PC-9 (cell line): ENCODE measurements at regions not wholly inside any gene's neighbourhood (a gene's known extent, or its start where the extent isn't known, plus 50 kb on each side); places are given as distances from the start of the nearest gene placed in this dataset.

Source experiments
- BruUV-seq: library from RNA; stranded (reverse); fragments of 400-500 nt; replicated peaks from 2 replicates; lab custom pipeline; 2021; lab: Mats Ljungman, UMichigan
- CTCF ChIA-PET: fragments of 300-600 bp; sonication (Branson Sonifier 250); formaldehyde crosslinking; loops from one replicate; lab custom pipeline; 2022; ENCODE audit warnings: antibody characterized with exemption; lab: Charles Lee
- POLR2A ChIA-PET: fragments of 300-600 bp; sonication (Branson Sonifier 250); formaldehyde crosslinking; loops from one replicate; lab custom pipeline; 2022; ENCODE audit warnings: antibody characterized with exemption; ENCODE audit not compliant: unreplicated experiment; lab: Charles Lee
- DNase-seq, 2 experiments: peaks; one replicate each; pipeline versions ENCODE4 v3.0.0 to v3.0.0-alpha.2; 2015 to 2022; ENCODE audit warnings: mixed read lengths in 1 of 2
- H2AFZ ChIP-seq: fragments of 200-600 bp; sonication (generic); 2 replicates; pipeline ENCODE4 v1.8.1; 2017; ENCODE audit warnings: antibody characterized with exemption
- H3F3A ChIP-seq: fragments of 200-600 bp; sonication (generic); 2 replicates; pipeline ENCODE4 v1.8.1; 2017; ENCODE audit warnings: antibody characterized with exemption, mild to moderate bottlenecking, low read depth; ENCODE audit not compliant: insufficient read depth
- H3K27ac ChIP-seq: fragments of 200-600 bp; sonication (generic); 2 replicates; pipeline ENCODE4 v1.6.1; 2016; ENCODE audit warnings: mixed run types
- H3K27me3 ChIP-seq: fragments of 200-600 bp; sonication (generic); 2 replicates; pipeline ENCODE4 v1.6.1; 2016; ENCODE audit warnings: low read depth, mixed run types; ENCODE audit not compliant: insufficient read depth
- H3K36me3 ChIP-seq: fragments of 200-600 bp; sonication (generic); 2 replicates; pipeline ENCODE4 v1.6.1; 2016; ENCODE audit warnings: low read depth, mixed run types
- H3K4me1 ChIP-seq: fragments of 200-600 bp; sonication (generic); replicated peaks from 2 replicates; pipeline ENCODE4 v1.6.1; 2016; ENCODE audit warnings: mixed run types; ENCODE audit not compliant: insufficient read depth
- H3K4me2 ChIP-seq: fragments of 200-600 bp; sonication (generic); 2 replicates; pipeline ENCODE4 v1.6.1; 2017; ENCODE audit warnings: mixed run types
- H3K4me3 ChIP-seq: fragments of 200-600 bp; sonication (generic); 2 replicates; pipeline ENCODE4 v1.6.1; 2016; ENCODE audit warnings: mixed run types
- H3K79me2 ChIP-seq: fragments of 200-600 bp; sonication (generic); 2 replicates; pipeline ENCODE4 v1.6.1; 2017; ENCODE audit warnings: low read depth, mixed run types
- H3K9me2 ChIP-seq: fragments of 200-600 bp; sonication (generic); 2 replicates; pipeline ENCODE4 v1.8.1; 2017; ENCODE audit warnings: mild to moderate bottlenecking; ENCODE audit not compliant: insufficient read depth
- H3K9me3 ChIP-seq: fragments of 200-600 bp; sonication (generic); 2 replicates; pipeline ENCODE4 v1.8.1; 2016; ENCODE audit warnings: low read depth; ENCODE audit not compliant: insufficient read depth
- H4K20me1 ChIP-seq: fragments of 200-600 bp; sonication (generic); 2 replicates; pipeline ENCODE4 v1.8.1; 2017; ENCODE audit not compliant: insufficient read depth
- EZH2 ChIP-seq: fragments of 200-600 bp; sonication (generic); IDR thresholded peaks from 2 replicates; pipeline ENCODE4 v1.8.0; 2017; ENCODE audit warnings: antibody characterized with exemption, low read depth
- intact Hi-C: fragments of 100-400 bp; cut with micrococcal nuclease; formaldehyde crosslinking; loops from one replicate; pipeline ENCODE4 v1.10.0; 2022; ENCODE audit not compliant: unreplicated experiment
- TF ChIP-seq, protein P1 (sequence below): fragments of 200-600 bp; sonication (generic); conservative IDR thresholded peaks from 2 replicates; pipeline ENCODE4 v1.6.1; 2017; ENCODE audit warnings: mixed run types, antibody characterized with exemption, mild to moderate bottlenecking, moderate library complexity

GRCh38 chr17:36885771-36886377, 51.4 kb upstream of the LHX1 start:
- Histone ChIP-seq H3K79me2 (no peaks in the 10 kb centered on the region), H3K9me3 (no peaks in the 10 kb centered on the region; the same call in 1 of the 2 replicates), H2AFZ (no peak overlapping the region), H3K27me3 (no peaks in the 10 kb centered on the region), H3K4me3 (no peak overlapping the region), H3F3A (no peaks in the 10 kb centered on the region), H3K4me1 (no peaks in the 10 kb centered on the region), H3K36me3 (no peaks in the 10 kb centered on the region), H3K4me2 (no peak overlapping the region), H3K27ac (no peak overlapping the region), H3K9me2 (no peaks in the 10 kb centered on the region), H4K20me1 (no peaks in the 10 kb centered on the region)
- BruUV-seq, result no TSS peak
- no peak for DNase-seq
- ChIA-PET POLR2A (no interaction called here), CTCF (no interaction called here)
- TF ChIP-seq EZH2, result no peak
- TF ChIP-seq, protein P1, sequence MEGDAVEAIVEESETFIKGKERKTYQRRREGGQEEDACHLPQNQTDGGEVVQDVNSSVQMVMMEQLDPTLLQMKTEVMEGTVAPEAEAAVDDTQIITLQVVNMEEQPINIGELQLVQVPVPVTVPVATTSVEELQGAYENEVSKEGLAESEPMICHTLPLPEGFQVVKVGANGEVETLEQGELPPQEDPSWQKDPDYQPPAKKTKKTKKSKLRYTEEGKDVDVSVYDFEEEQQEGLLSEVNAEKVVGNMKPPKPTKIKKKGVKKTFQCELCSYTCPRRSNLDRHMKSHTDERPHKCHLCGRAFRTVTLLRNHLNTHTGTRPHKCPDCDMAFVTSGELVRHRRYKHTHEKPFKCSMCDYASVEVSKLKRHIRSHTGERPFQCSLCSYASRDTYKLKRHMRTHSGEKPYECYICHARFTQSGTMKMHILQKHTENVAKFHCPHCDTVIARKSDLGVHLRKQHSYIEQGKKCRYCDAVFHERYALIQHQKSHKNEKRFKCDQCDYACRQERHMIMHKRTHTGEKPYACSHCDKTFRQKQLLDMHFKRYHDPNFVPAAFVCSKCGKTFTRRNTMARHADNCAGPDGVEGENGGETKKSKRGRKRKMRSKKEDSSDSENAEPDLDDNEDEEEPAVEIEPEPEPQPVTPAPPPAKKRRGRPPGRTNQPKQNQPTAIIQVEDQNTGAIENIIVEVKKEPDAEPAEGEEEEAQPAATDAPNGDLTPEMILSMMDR, result no peak
- intact Hi-C loops, result no loop called here
